DMS 273 treated with DMSO at 0.1 percent for 48 hours (cell line): ENCODE measurements at regions not wholly inside any gene's neighbourhood (a gene's known extent, or its start where the extent isn't known, plus 50 kb on each side); places are given as distances from the start of the nearest gene placed in this dataset.
"Not testable (repeated sequence)": the region's sequence is repeated elsewhere in the genome, so short reads cannot be mapped to it uniquely, and the experiment has no call there.

Experiments
- DNase-seq: peaks from one replicate; lab custom pipeline; 2025; lab: John Stamatoyannopoulos, UW

GRCh38 chr20:12113468-12114371 lies 196.0 kb downstream of the BTBD3 start:
- no peak for DNase-seq

- not testable (repeated sequence) for DNase-seq
Measured at GRCh38 chr20:12129114-12129513, 211.4 kb downstream of the BTBD3 start.

- not testable (repeated sequence) for DNase-seq
Measured at GRCh38 chr20:12129532-12129931, 211.8 kb downstream of the BTBD3 start.

GRCh38 chr20:12130781-12131180 lies 213.1 kb downstream of the BTBD3 start:
- DNase-seq: no peak

- DNase-seq: no peak
Measured at GRCh38 chr20:12133553-12133952, 215.9 kb downstream of the BTBD3 start.

GRCh38 chr20:12145951-12146350 lies 228.3 kb downstream of the BTBD3 start:
- DNase-seq: not testable (repeated sequence)

GRCh38 chr20:12152996-12153395 lies 235.3 kb downstream of the BTBD3 start:
- DNase-seq: no peak

GRCh38 chr20:12153628-12154027 lies 235.9 kb downstream of the BTBD3 start:
- DNase-seq: no peak

- no peak for DNase-seq
Measured at GRCh38 chr20:12156252-12156651, 238.6 kb downstream of the BTBD3 start.

- no peak for DNase-seq
Measured at GRCh38 chr20:12159261-12159660, 241.6 kb downstream of the BTBD3 start.

GRCh38 chr20:12161734-12162133 lies 244.0 kb downstream of the BTBD3 start:
- no peak for DNase-seq

- no peak for DNase-seq
Measured at GRCh38 chr20:12166053-12166717, 248.5 kb downstream of the BTBD3 start.

- DNase-seq: no peak
Measured at GRCh38 chr20:12170406-12170805, 252.7 kb downstream of the BTBD3 start.

- no peak for DNase-seq
Measured at GRCh38 chr20:12171923-12172524, 254.3 kb downstream of the BTBD3 start.

GRCh38 chr20:12173347-12174012 lies 255.8 kb downstream of the BTBD3 start:
- DNase-seq: no peak

GRCh38 chr20:12175538-12175937 lies 257.8 kb downstream of the BTBD3 start:
- no peak for DNase-seq

GRCh38 chr20:12177657-12178293 lies 260.1 kb downstream of the BTBD3 start:
- DNase-seq: no peak

GRCh38 chr20:12179692-12180091 lies 262.0 kb downstream of the BTBD3 start:
- DNase-seq: no peak

- no peak for DNase-seq
Measured at GRCh38 chr20:12180107-12180661, 262.5 kb downstream of the BTBD3 start.

GRCh38 chr20:12198281-12198680 lies 280.6 kb downstream of the BTBD3 start:
- no peak for DNase-seq

GRCh38 chr20:12199703-12200102 lies 282.0 kb downstream of the BTBD3 start:
- no peak for DNase-seq
